Uterus (tissue), 3 donors: ENCODE measurements at regions not wholly inside any gene's neighbourhood (a gene's known extent, or its start where the extent isn't known, plus 50 kb on each side); places are given as distances from the start of the nearest gene placed in this dataset.
"Not testable (repeated sequence)": the region's sequence is repeated elsewhere in the genome, so short reads cannot be mapped to it uniquely, and the experiment has no call there.

Source experiments
- DNase-seq, 2 donors: peaks; one replicate each; pipeline ENCODE4 v3.0.0-alpha.2; 2019 to 2020
- H3K27ac ChIP-seq, 2 donors: fragments of 200-600 bp; sonication (generic); 1 replicate in 1 of 2; 2 replicates in 1 of 2; pipeline ENCODE4 v1.5.1; 2016 to 2018
- H3K27me3 ChIP-seq, 2 donors: fragments of 200-600 bp; sonication (generic); one replicate each; pipeline ENCODE4 v1.5.1; 2018 to 2019; ENCODE audit warnings: control low read depth in 1 of 2
- H3K36me3 ChIP-seq, 2 donors: fragments of 200-600 bp; sonication (generic); one replicate each; pipeline ENCODE4 v1.5.1; 2019; ENCODE audit warnings: control low read depth in 1 of 2
- H3K4me1 ChIP-seq, 2 donors: fragments of 200-600 bp; sonication (generic); one replicate each; pipeline ENCODE4 v1.5.1; 2018 to 2019; ENCODE audit warnings: control low read depth in 1 of 2
- H3K4me3 ChIP-seq, 2 donors: fragments of 200-600 bp; sonication (generic); 1 replicate in 1 of 2; 2 replicates in 1 of 2; pipeline ENCODE4 v1.5.1; 2018 to 2019; ENCODE audit warnings: mild to moderate bottlenecking in 1 of 2
- H3K9me3 ChIP-seq, 2 donors: fragments of 200-600 bp; sonication (generic); one replicate each; pipeline ENCODE4 v1.5.1; 2019; ENCODE audit warnings: control low read depth in 1 of 2
- CTCF ChIP-seq, 4 experiments: fragments of 200-600 bp in 2 of 4; fragments of 450-650 bp in 2 of 4; sonication (generic) in 2 of 4; IDR thresholded peaks; one replicate each; pipeline ENCODE4 v1.5.1; 2016 to 2019; ENCODE audit warnings: antibody characterized with exemption in 4 of 4, mild to moderate bottlenecking in 2 of 4, moderate library complexity in 1 of 4
- POLR2A ChIP-seq, 2 donors: fragments of 450-650 bp; IDR thresholded peaks; one replicate each; pipeline ENCODE4 v1.6.1; 2016; ENCODE audit warnings: antibody characterized with exemption in 2 of 2, mild to moderate bottlenecking in 1 of 2, moderate library complexity in 1 of 2
- intact Hi-C: fragments of 100-400 bp; cut with DNase I; formaldehyde crosslinking; loops from one replicate; pipeline ENCODE4 v1.15.1; 2023; ENCODE audit warnings: low total_unique reads
- donor health status: DM: yes; HTN: yes; CAD: no.

GRCh38 chr16:52680993-52681392 lies 134.1 kb upstream of the TOX3 start:
- H3K27me3 ChIP-seq: no peaks in the 10 kb centered on the region
- no peak overlapping the region for H3K4me3 ChIP-seq
- no peak for DNase-seq
- H3K36me3 ChIP-seq: no peaks in the 10 kb centered on the region
- TF ChIP-seq POLR2A (IDR thresholded peaks at IDR 0.05): no peak
- TF ChIP-seq CTCF (IDR thresholded peaks at IDR 0.05): no peak
- H3K27ac ChIP-seq: no peak overlapping the region
- H3K4me1 ChIP-seq: no peaks in the 10 kb centered on the region
- intact Hi-C loops: no loop called here
- H3K9me3 ChIP-seq: no peaks in the 10 kb centered on the region

DNA sequence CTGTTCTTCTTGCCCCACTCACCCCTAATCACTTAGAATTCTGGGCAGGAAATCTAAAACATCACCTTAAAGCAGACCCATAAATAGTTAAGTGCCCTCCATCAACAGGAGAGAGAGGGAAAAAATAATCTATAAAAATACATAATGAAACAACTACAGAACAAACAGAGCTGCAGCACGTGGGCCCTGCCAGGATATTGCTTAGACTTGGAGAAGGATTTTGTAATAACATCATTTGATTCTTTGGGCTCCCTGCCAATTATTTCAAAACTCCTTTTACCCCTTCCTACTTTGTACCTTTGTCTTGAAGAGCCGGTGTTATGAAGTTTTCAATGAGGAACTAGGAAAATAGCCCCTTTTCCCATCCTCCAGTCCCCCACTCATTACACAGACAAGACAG lies 130.6 kb upstream of the TOX3 start:
- TF ChIP-seq POLR2A (IDR thresholded peaks at IDR 0.05) (no peak), CTCF (IDR thresholded peaks at IDR 0.05) (no peak)
- no peaks in the 10 kb centered on the region for H3K4me1 ChIP-seq
- H3K27ac ChIP-seq: no peak overlapping the region
- intact Hi-C loops: no loop called here
- no peaks in the 10 kb centered on the region for H3K36me3 ChIP-seq
- H3K4me3 ChIP-seq: no peak overlapping the region
- DNase-seq: no peak
- H3K27me3 ChIP-seq: no peaks in the 10 kb centered on the region
- H3K9me3 ChIP-seq: no peaks in the 10 kb centered on the region

DNA sequence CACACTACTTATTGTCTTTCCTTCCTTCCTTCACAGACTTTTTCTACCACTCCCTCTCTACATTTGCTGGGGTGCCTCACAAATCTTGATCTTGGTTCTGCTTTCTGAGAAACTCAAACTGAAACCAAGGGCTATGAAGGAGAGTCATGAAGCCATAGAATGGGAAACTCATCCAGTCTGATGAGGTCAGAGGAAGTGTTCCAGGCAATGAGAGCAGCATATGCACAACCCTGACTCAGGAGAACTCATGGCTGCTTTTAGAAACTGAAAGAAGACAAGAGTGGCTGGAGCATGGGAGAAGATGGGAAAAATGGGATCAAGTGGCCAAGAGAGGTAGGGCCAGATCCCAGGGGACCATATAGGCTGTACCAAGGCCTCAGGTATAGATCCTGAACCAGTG lies 130.0 kb upstream of the TOX3 start:
- no peaks in the 10 kb centered on the region for H3K4me1 ChIP-seq
- H3K9me3 ChIP-seq: no peaks in the 10 kb centered on the region
- H3K4me3 ChIP-seq: no peak overlapping the region
- DNase-seq: no peak
- no peak overlapping the region for H3K27ac ChIP-seq
- intact Hi-C loops: no loop called here
- TF ChIP-seq POLR2A (IDR thresholded peaks at IDR 0.05) (no peak), CTCF (IDR thresholded peaks at IDR 0.05) (no peak)
- H3K27me3 ChIP-seq: no peaks in the 10 kb centered on the region
- no peaks in the 10 kb centered on the region for H3K36me3 ChIP-seq

- no peaks in the 10 kb centered on the region for H3K9me3 ChIP-seq
- H3K36me3 ChIP-seq: no peaks in the 10 kb centered on the region
- H3K27ac ChIP-seq: no peak overlapping the region
- intact Hi-C loops: no loop called here
- no peak for DNase-seq
- no peaks in the 10 kb centered on the region for H3K4me1 ChIP-seq
- TF ChIP-seq POLR2A (IDR thresholded peaks at IDR 0.05) (no peak), CTCF (IDR thresholded peaks at IDR 0.05) (no peak)
- H3K27me3 ChIP-seq: no peaks in the 10 kb centered on the region
- no peak overlapping the region for H3K4me3 ChIP-seq
Observed at GRCh38 chr16:52671590-52671989, 124.6 kb upstream of the TOX3 start.

- Histone ChIP-seq H3K36me3 (no peaks in the 10 kb centered on the region), H3K27me3 (no peaks in the 10 kb centered on the region), H3K4me3 (no peak overlapping the region), H3K27ac (no peak overlapping the region), H3K4me1 (no peaks in the 10 kb centered on the region), H3K9me3 (no peaks in the 10 kb centered on the region)
- no peak for TF ChIP-seq CTCF (IDR thresholded peaks at IDR 0.05)
- TF ChIP-seq POLR2A (IDR thresholded peaks at IDR 0.05): no peak
- intact Hi-C loops: no loop called here
- no peak for DNase-seq
Observed at GRCh38 chr16:52657924-52658323, 111.0 kb upstream of the TOX3 start.

GRCh38 chr16:52655916-52656315 lies 109.0 kb upstream of the TOX3 start:
- DNase-seq, H3K36me3 ChIP-seq, H3K27ac ChIP-seq, intact Hi-C loops, H3K9me3 ChIP-seq, H3K4me1 ChIP-seq, H3K27me3 ChIP-seq, H3K4me3 ChIP-seq: not testable (repeated sequence)

DNA sequence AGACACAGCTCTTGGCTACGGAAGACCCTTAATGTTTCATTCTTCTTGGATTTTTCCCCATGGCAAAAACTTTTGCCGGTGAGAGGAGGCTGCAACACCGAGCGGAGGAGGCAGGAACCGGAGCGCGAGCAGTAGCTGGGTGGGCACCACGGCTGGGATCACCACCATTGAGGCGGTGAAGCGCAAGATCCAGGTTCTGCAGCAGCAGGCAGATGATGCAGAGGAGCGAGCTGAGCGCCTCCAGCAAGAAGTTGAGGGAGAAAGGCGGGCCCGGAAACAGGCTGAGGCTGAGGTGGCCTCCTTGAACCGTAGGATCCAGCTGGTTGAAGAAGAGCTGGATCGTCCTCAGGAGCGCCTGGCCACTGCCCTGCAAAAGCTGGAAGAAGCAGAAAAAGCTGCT lies 108.2 kb upstream of the TOX3 start:
- H3K9me3 ChIP-seq, H3K36me3 ChIP-seq, H3K4me3 ChIP-seq, H3K4me1 ChIP-seq, intact Hi-C loops, H3K27me3 ChIP-seq, DNase-seq, H3K27ac ChIP-seq: not testable (repeated sequence)
